Endodermal cell (in vitro differentiated cells): ENCODE measurements at regions not wholly inside any gene's neighbourhood (a gene's known extent, or its start where the extent isn't known, plus 50 kb on each side); places are given as distances from the start of the nearest gene placed in this dataset.

Experiments used
- DNase-seq: peaks from one replicate; pipeline ENCODE4 v3.0.0-alpha.2; 2017
- H3K27ac ChIP-seq: 2 replicates; pipeline ENCODE4 v1.5.1; 2013; ENCODE audit warnings: mild to moderate bottlenecking, low read depth, low read length, moderate library complexity
- H3K27me3 ChIP-seq: 2 replicates; pipeline ENCODE4 v1.6.1; 2013; ENCODE audit warnings: mild to moderate bottlenecking, low read length, moderate library complexity; ENCODE audit not compliant: insufficient read depth, control insufficient read depth, poor library complexity, severe bottlenecking
- H3K36me3 ChIP-seq: 2 replicates; pipeline ENCODE4 v1.7.0; 2013; ENCODE audit warnings: mild to moderate bottlenecking, low read length, moderate library complexity; ENCODE audit not compliant: control insufficient read depth, insufficient read depth
- H3K4me1 ChIP-seq: one replicate; pipeline ENCODE4 v1.7.0; 2013; ENCODE audit warnings: low read length; ENCODE audit not compliant: control insufficient read depth, insufficient read depth
- H3K4me3 ChIP-seq: 2 replicates; pipeline ENCODE4 v1.5.1; 2013; ENCODE audit warnings: mild to moderate bottlenecking, low read length, moderate library complexity
- H3K9ac ChIP-seq: 2 replicates; pipeline ENCODE4 v1.6.1; 2013; ENCODE audit warnings: mild to moderate bottlenecking, low read length, moderate library complexity; ENCODE audit not compliant: poor library complexity, severe bottlenecking; ENCODE audit errors: extremely low read depth
- H3K9me3 ChIP-seq: 2 replicates; pipeline ENCODE4 v1.6.1; 2013; ENCODE audit warnings: mild to moderate bottlenecking, low read length, moderate library complexity; ENCODE audit not compliant: control insufficient read depth
- H3K27ac Mint-ChIP-seq: 2 replicates; pipeline ENCODE4 v1.8.0; 2020; ENCODE audit warnings: mixed read lengths
- H3K27me3 Mint-ChIP-seq: 2 replicates; pipeline ENCODE4 v1.8.0; 2021; ENCODE audit warnings: mild to moderate bottlenecking, mixed read lengths; ENCODE audit not compliant: insufficient read depth
- H3K36me3 Mint-ChIP-seq: 2 replicates; pipeline ENCODE4 v1.8.0; 2020; ENCODE audit warnings: low read depth, mixed read lengths
- H3K4me1 Mint-ChIP-seq: 2 replicates; pipeline ENCODE4 v1.8.0; 2020; ENCODE audit warnings: mixed read lengths
- H3K4me3 Mint-ChIP-seq: 2 replicates; pipeline ENCODE4 v1.8.0; 2020; ENCODE audit warnings: mild to moderate bottlenecking, moderate library complexity, mixed read lengths
- H3K9me3 Mint-ChIP-seq: 2 replicates; pipeline ENCODE4 v1.8.0; 2020; ENCODE audit warnings: mild to moderate bottlenecking, mixed read lengths
- CTCF ChIP-seq: fragments of 200-600 bp; sonication (generic); conservative IDR thresholded peaks from 2 replicates; pipeline ENCODE4 v1.5.0; 2021; ENCODE audit warnings: antibody characterized with exemption, mild to moderate bottlenecking
- WGBS, 2 experiments: methylation state at CpG; one replicate each; pipeline versions ENCODE4 v1.1.5 to v1.1.7; 2013; ENCODE audit warnings: missing lambda C conversion rate in 2 of 2, mixed read lengths in 1 of 2; ENCODE audit not compliant: insufficient coverage in 1 of 2, insufficient read length in 1 of 2; 5-methylcytosine and 5-hydroxymethylcytosine counted together

- no peaks in the 10 kb centered on the region for H3K36me3 ChIP-seq
- no peak overlapping the region for H3K27ac ChIP-seq
- Mint-ChIP-seq H3K36me3 (no peaks in the 10 kb centered on the region), H3K4me3 (no peak overlapping the region), H3K27me3 (peaks cover 18% of the 10 kb centered on the region), H3K4me1 (no peaks in the 10 kb centered on the region), H3K9me3 (no peaks in the 10 kb centered on the region), H3K27ac (no peak overlapping the region)
- peaks cover 16% of the 10 kb centered on the region for H3K27me3 ChIP-seq
- no peak overlapping the region for H3K9ac ChIP-seq
- 86% methylated on average over 1 of the region's 1 CpG for WGBS, 2 experiments
- no peak for TF ChIP-seq CTCF
- DNase-seq: no peak
- H3K9me3 ChIP-seq: no peaks in the 10 kb centered on the region
- no peak overlapping the region for H3K4me3 ChIP-seq
- H3K4me1 ChIP-seq: no peaks in the 10 kb centered on the region
Observed at GRCh38 chr1:177426497-177426896, 255.7 kb downstream of the BRINP2 start.

GRCh38 chr1:177425199-177425598 is 254.4 kb downstream of the BRINP2 start:
- Mint-ChIP-seq H3K4me1 (peaks cover 3% of the 10 kb centered on the region), H3K27me3 (peaks cover 14% of the 10 kb centered on the region), H3K27ac (no peak overlapping the region), H3K9me3 (no peaks in the 10 kb centered on the region), H3K36me3 (no peaks in the 10 kb centered on the region), H3K4me3 (no peak overlapping the region)
- H3K27ac ChIP-seq: no peak overlapping the region
- peaks cover 13% of the 10 kb centered on the region for H3K27me3 ChIP-seq
- no peak for DNase-seq
- H3K9ac ChIP-seq: no peak overlapping the region
- H3K36me3 ChIP-seq: no peaks in the 10 kb centered on the region
- no peak overlapping the region for H3K4me3 ChIP-seq
- no peaks in the 10 kb centered on the region for H3K9me3 ChIP-seq
- whole genome bisulfite sequencing, 2 experiments: 97% methylated on average over 8 of the region's 8 CpGs; no CpG with 5 or more reads in 1 of the 2 experiments
- no peaks in the 10 kb centered on the region for H3K4me1 ChIP-seq
- no peak for TF ChIP-seq CTCF

- Mint-ChIP-seq H3K4me3 (no peak overlapping the region), H3K36me3 (no peaks in the 10 kb centered on the region), H3K4me1 (peaks cover 3% of the 10 kb centered on the region), H3K9me3 (no peaks in the 10 kb centered on the region), H3K27me3 (peaks cover 14% of the 10 kb centered on the region), H3K27ac (no peak overlapping the region)
- Histone ChIP-seq H3K9ac (no peak overlapping the region), H3K9me3 (no peaks in the 10 kb centered on the region), H3K27ac (no peak overlapping the region), H3K4me1 (no peaks in the 10 kb centered on the region), H3K27me3 (peaks cover 12% of the 10 kb centered on the region), H3K4me3 (no peak overlapping the region), H3K36me3 (no peaks in the 10 kb centered on the region)
- no peak for TF ChIP-seq CTCF
- DNase-seq: no peak
Observed at GRCh38 chr1:177424744-177425143, 254.0 kb downstream of the BRINP2 start.
